CD4-positive, alpha-beta T cell treated with Interleukin-17A for 1 hour (primary cell): ENCODE measurements at regions not wholly inside any gene's neighbourhood (a gene's known extent, or its start where the extent isn't known, plus 50 kb on each side); places are given as distances from the start of the nearest gene placed in this dataset.

Source experiments
- DNase-seq: peaks from one replicate; pipeline ENCODE4 v3.0.0-alpha.2; 2020

GRCh38 chr1:42033629-42034028, 114.9 kb upstream of the HIVEP3 start:
- DNase-seq: no peak

DNA sequence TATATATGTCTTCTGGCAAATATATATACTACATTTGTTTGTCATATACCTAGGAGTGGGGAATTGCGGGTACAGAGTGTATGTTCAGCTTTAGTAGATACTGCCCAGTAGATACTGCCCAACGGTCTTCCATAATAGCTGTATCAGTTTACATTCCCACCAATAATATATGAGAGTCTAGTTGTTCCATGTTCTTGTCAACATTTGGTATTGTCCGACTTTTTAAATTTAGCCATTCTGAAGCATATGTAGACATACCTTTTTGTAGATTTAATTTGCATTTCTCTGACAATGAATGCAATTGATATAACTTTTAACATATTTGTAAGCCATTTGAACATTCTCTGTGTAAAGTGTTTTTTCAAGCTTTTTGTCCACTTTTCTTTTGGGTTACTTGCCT, 99.0 kb upstream of the HIVEP3 start:
- DNase-seq: no peak

DNA sequence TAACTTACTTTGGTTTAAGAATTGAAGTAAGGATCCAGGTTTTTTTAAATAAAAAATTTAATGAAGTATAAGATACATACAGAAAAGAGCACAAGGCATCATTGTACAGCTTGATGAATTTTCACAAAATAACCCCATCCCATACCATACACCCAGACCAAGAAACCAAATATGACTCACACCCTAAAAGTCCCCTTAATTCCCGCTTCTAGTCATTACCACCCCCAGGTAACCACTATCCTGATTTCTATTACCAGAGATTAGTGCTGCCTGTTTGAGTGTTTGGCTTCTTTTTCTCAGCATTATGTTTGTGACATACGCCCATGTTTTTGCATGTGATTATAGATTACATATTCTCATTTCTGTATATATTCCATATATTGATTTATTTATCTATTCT, 98.5 kb upstream of the HIVEP3 start:
- DNase-seq: no peak

DNA sequence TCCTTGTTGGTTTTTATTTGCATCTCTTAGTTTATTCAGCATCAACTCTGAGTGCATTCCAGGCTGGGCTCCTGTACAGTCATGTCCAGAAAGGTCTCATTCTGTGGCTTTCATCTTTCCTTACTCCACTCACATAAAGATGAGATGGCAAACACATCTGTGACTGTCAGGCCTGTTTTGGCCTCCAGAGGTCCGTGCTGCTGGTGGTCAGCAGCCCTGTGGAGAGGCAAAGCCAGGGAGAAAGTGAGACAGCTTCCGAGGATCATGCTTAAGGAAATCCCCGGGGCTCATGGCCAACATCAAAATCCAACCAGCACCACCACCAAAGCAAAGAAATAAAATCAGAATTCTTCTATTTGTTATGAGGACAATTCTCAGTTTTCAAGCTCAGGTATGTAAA, 96.1 kb upstream of the HIVEP3 start:
- DNase-seq: no peak

DNA sequence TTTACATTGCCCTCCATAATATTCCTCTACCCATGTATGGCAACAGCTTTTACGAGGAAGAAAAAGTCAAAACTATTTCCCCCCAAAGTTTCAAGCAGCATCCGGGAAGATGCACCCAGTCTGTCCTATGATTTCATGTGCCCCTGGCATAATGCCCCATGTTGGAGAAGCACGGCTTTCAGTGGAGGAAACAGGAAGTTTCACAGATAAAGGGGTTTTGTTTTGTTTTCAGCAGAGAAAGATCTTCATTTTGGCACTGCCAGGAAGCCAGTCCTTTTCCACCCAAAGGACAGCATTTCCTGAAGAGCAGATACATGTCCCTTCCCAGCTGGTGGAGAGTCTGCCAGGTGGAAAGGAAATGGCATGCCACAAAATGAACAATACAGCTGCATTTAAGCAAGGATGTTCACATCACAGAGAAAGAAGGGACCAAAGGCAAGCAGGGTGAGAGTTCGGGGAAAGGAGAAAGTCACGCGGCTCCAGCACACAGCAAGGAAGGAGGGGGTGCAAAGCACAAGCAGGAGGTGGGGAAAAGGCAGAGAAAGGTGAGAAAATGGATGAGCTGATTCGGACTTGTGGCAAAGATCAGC, 95.3 kb upstream of the HIVEP3 start:
- no peak for DNase-seq

DNA sequence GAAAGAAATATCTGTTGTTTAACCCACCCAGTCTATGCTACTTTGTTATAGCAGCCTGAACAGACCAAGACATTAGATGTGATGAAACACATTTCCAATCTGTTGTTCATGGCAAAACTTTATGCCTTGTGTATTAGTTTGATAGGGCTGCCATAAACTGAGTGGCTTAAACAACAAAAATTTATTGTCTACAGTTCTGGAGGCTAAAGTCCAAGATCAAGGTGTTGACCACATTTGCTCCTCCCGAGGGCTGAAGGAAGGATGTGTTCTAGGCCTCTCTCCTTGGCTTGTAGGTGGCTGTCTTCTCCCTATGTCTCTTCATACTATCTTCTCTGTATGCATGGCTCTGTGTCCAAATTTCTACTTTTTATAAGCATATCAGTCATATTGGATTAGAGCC, 94.1 kb upstream of the HIVEP3 start:
- no peak for DNase-seq

DNA sequence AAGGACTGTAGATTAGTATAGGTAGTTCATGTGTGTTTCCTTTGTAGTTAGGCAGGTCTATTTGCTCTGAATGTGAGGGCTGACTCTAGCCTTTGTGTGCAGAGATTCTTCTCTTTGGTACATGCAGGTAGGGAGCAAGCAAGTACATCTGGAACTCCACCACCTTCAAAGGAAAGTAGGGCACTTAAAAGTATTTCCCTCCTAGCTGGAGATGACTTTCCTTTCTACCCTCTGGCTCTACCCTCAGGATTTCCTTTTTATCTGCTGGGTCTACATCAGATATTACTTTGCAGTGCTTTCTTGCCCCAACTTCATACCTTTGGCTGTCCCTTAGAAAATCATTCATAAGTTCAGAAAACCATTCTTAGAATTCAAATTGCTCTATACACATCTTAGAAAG, 91.7 kb upstream of the HIVEP3 start:
- DNase-seq: no peak

DNA sequence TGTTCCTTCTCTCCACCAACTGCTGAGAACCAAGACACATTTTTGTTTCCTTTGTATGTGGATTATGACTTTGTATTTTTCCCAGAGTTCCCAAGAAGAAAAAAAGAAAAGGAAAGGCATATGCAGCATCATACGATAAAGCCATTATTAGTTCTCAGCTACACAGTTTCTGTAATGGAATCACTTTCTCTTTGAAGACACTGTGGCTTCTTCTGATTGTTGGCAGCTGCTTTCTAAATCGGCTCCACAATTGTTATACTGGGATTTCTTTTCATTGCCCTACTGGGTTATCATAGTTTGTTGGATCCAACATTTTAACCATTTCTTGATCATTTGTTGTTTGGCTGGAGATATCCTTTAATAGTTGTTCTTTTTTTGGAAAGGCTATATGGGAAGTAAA, 89.5 kb upstream of the HIVEP3 start:
- DNase-seq: no peak

DNA sequence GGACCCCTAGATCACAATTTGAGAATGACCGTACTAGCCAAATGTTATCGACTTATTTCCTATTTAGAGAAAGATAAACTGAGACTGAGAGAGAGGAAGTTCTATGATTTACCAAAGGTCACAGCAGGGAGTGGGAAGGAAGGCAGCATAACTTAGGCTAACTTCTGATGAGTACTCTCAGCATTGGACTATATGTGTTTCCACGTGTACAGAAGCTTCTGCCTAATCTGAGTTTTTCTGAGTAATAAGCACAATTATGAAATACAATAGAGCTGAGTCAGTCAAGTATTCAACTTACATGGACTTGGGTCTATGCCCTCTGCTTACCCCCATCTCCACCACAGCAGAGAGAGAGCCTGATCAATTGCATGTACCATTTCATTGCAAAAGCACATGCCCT, 88.1 kb upstream of the HIVEP3 start:
- no peak for DNase-seq

- no peak for DNase-seq
These were observed 87.4 kb upstream of the HIVEP3 start for GRCh38 chr1:42006093-42006492.

DNA sequence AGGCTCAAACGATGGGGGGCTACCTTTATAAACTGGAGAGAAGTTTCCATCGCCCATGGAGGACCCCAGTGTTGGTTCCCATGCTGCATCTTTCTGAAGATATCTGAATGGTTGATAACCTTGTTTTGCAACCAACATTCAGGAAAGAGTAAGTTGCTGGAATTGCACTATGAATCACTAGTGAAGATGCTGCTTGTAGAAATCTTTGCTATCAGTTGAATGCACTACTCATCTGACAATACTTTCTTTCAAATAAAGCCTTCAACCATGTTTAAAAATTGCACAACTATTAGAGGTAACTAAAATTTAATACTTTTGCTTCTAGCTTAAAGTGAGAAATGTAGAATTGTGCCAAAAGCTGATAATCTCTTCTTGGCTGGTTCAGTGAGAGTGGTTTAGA, 86.8 kb upstream of the HIVEP3 start:
- no peak for DNase-seq

- DNase-seq: no peak
These were observed 86.1 kb upstream of the HIVEP3 start for GRCh38 chr1:42004860-42005259.

DNA sequence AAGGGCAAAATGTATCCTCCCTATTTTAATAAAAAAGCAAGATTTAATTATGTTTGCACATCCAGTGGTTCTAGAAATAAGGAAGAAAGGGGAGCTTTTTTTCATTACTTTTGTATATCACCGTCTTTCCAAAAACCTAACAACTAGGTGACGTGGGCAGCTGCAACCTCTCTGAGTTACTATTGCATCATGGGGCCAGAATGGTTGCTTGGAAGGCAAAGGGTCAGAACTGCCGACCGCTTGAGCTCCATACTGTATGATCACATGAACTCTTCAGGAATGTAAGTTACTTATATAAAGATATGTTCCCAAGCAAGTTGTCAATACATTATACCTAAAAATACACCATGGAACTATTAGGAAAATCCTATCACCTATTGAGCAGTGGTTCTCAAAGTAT, 85.6 kb upstream of the HIVEP3 start:
- DNase-seq: no peak

DNA sequence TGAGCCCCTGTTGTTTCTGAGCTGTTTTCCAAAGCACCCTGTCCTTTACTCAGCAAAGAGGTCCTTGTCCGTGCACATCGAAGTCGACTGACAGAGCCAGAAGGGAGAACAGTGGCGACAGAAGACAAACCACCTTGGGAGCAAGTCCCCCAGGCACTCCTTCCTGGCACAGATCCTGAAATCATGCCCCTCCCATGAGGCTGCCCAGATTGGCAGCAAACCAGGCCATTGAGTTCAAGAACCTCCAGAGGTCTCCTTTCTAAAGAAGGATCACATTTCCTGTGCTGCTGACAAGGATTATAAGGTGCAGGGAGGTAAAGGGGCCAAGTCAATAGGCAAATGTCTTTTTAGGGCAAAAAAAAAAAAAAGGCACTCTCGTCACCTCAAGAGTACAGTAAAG, 84.7 kb upstream of the HIVEP3 start:
- no peak for DNase-seq

DNA sequence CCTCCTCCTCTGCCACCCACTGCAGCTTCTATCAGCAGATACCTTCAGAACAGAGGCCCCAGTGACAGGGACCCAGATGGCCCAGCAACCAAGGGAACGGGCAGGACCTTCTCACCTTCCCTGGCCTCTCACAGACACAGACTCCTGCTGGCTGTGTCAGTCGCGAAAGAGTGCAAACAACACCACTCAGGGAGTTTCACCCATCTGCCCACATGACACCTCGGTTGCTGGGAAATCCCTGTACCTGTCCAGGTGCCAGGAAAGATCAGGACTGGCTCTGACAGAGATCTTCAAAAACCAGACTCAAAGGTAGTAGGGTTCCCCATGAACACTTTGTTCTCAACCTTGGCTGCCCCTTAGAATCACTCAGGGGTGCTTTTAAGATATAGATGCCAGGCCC, 83.5 kb upstream of the HIVEP3 start:
- DNase-seq: no peak

GRCh38 chr1:42000766-42001165, 82.0 kb upstream of the HIVEP3 start:
- DNase-seq: no peak

GRCh38 chr1:41999884-42000283, 81.2 kb upstream of the HIVEP3 start:
- no peak for DNase-seq

- DNase-seq: no peak
These were observed 79.5 kb upstream of the HIVEP3 start for GRCh38 chr1:41998250-41998649.

DNA sequence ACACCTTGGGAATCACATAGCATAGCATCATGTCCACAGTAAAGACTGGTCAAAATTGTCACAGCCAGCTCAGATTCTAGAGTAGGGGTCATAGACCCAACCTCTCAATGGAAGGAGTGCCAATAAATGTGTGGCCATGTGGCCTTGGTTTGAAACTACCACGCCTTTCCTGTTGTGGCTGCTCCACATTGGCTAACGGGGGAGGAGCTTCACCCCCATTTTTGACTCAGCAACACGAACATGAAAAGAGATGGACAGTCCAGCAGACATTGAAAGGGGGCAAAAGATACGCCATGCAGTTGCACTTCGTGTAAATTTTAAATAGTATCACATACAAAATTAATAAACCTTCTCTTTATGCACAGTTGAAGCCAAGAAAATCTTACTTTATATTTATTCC, 78.4 kb upstream of the HIVEP3 start:
- no peak for DNase-seq

- DNase-seq: no peak
These were observed 76.9 kb upstream of the HIVEP3 start for GRCh38 chr1:41995441-41996130.

DNA sequence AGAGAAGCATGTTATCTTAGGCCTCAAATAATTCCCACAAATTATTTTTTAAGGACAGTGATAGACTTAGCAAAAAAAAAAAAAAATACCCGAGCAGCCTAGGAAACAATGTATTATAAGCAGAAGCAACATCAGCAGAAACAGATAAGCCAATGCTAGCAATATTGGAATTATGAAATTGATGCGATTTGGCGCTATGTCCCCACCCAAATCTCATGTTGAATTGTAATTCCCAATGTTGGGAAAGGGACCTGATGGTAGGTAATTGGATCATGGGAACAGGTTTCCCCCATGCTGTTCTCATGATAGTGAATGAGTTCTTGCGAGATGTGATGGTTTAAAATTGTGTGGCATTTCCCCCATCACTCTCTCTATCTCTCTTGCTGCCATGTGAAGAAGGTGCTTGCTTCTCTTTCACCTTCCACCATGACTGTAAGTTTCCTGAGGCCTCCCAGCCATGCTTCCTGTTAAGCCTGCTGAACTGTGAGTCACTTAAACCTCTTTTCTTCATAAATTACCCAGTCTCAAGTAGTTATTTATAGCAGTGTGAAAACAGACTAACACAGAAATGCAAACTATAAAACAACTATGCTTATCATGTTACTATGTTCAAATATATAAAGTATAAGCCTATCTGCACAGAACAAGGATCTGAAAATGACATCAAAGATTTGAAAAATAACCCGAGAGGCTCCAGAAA, 75.6 kb upstream of the HIVEP3 start:
- no peak for DNase-seq

DNA sequence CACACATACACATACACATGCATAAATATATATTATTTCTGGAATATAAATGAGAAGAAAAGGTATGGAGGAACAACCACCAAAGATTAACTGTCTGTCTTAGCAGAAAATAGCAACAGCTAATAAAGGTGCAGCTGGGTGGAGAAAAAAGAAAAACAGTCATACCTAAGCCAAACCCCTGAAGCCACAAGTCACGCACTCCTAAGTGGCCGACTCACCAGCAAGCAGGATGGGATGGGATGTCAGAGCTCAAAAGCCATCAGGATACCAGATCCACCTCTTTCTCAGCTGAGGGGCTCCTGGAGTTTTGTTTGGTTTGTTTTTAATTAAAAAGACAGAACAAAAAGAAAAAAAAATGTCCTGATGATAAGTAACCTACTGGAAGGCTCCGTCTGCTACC, 64.7 kb upstream of the HIVEP3 start:
- no peak for DNase-seq

DNA sequence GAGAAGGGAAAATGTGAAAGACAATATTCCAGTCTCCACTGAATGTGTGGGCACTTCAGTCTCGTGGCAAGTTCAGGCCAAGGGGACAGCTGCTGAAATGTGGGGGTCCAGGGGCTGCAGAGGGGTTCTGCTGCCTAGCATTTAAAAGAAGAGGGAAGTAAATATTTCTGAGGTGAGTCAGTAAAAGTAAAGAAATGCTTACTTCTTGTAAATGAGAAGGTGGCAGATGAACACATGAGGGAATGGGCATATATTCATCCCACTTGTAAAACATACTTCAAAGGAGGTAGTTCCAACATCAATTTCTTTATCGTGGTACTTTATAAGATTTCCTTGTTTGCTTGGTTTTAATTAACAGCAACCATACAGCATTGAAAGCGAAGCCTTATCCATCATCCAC, 63.1 kb upstream of the HIVEP3 start:
- no peak for DNase-seq

DNA sequence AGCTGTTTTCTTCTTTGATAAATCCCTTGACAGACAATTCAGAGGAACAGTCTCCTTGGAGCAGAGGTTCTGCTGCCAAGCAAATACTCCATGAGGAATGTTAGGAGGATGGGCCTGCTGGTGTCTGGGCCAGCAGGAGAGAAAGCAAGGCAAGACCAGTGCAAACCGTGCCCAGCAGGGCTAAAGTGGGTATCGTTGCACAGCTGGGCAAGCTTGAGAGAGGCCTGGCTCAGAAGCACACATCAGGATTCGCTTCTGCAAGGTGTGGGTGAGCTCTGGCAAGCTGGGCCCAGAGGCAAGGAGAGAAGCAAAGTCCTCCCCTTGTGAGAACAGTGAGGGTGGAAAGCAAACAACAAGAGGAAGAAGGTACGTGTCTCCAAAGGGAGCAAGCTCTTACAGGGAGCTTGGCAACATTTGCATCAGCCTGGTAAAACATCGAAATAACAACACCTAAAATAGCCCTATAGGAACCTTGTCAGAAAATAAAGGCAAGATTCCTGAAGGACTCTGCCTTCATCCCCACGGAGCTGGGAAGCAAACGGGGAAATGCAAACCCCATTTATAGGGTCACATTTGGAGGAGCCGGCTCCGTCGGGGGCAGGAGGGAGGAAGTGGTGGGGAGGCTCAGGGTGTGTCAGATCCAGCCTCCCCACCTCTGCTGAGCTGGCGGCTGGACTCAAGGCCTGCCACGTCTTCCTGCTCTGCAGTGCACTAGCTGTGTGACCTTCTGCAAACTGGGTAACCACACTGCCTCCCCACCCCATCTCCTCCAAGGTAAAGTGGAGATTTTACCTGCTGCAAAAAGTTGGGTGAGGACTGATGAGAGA, 62.3 kb upstream of the HIVEP3 start:
- peak; percentile 8 for DNase-seq
